Erythroblast (primary cell): ENCODE measurements at regions not wholly inside any gene's neighbourhood (a gene's known extent, or its start where the extent isn't known, plus 50 kb on each side); places are given as distances from the start of the nearest gene placed in this dataset.

ENCODE experiments used
- GATA1 ChIP-seq: IDR thresholded peaks from 2 replicates; pipeline ENCODE4 v1.6.1; 2011; ENCODE audit warnings: low read depth, mild to moderate bottlenecking, control low read depth, low read length, moderate library complexity
- POLR2A ChIP-seq: IDR thresholded peaks from 2 replicates; pipeline ENCODE4 v1.6.1; 2011; ENCODE audit warnings: mild to moderate bottlenecking, low read length

- TF ChIP-seq POLR2A (no peak), GATA1 (no peak)
Observed at GRCh38 chr10:131678171-131678570, 222.6 kb upstream of the PPP2R2D start.
